ENCODE measurements at regions not wholly inside any gene's neighbourhood (a gene's known extent, or its start where the extent isn't known, plus 50 kb on each side); places are given as distances from the start of the nearest gene placed in this dataset.

- no peak for DNase-seq (ENCODE audit: low read depth in 4 of 4, low spot score in 3 of 4)
These were observed 51.9 kb upstream of the OTOL1 start for GRCh38 chr3:161444694-161445077.

GRCh38 chr3:161443921-161444693 is 52.5 kb upstream of the OTOL1 start:
- no peak for DNase-seq (ENCODE audit: low read depth in 4 of 4, low spot score in 3 of 4)

GRCh38 chr3:161430307-161430706 is 59.0 kb upstream of the SPTSSB start:
- DNase-seq (ENCODE audit: low read depth in 4 of 4, low spot score in 3 of 4): no peak

GRCh38 chr3:161427347-161427746 is 56.0 kb upstream of the SPTSSB start:
- DNase-seq (ENCODE audit: low read depth in 4 of 4, low spot score in 3 of 4): no peak

- no peak for DNase-seq (ENCODE audit: low read depth in 4 of 4, low spot score in 3 of 4)
These were observed 55.4 kb upstream of the SPTSSB start for GRCh38 chr3:161426758-161427157.

- DNase-seq (ENCODE audit: low read depth in 4 of 4, low spot score in 3 of 4): peak in 3 of 4 donors; percentile 28 to 42 (median 31)
These were observed 52.7 kb upstream of the SPTSSB start for GRCh38 chr3:161423911-161424522.

- no peak for DNase-seq (ENCODE audit: low read depth in 4 of 4, low spot score in 3 of 4)
These were observed 50.9 kb upstream of the SPTSSB start for GRCh38 chr3:161422171-161422700.
